A673 (cell line): ENCODE measurements at regions not wholly inside any gene's neighbourhood (a gene's known extent, or its start where the extent isn't known, plus 50 kb on each side); places are given as distances from the start of the nearest gene placed in this dataset.

Experiments
- BruUV-seq: library from RNA; stranded (reverse); fragments of 400-500 nt; replicated peaks from 2 replicates; lab custom pipeline; 2021; lab: Mats Ljungman, UMichigan
- CTCF ChIA-PET: fragments of 300-600 bp; sonication (Branson Sonifier 250); formaldehyde crosslinking; loops from one replicate; lab custom pipeline; 2022; ENCODE audit warnings: antibody characterized with exemption; lab: Charles Lee
- POLR2A ChIA-PET: fragments of 300-600 bp; sonication (Branson Sonifier 250); formaldehyde crosslinking; loops from one replicate; lab custom pipeline; 2022; ENCODE audit warnings: antibody characterized with exemption; ENCODE audit not compliant: low non-redundant PET; lab: Charles Lee
- DNase-seq: peaks from one replicate; pipeline ENCODE4 v3.0.0-alpha.2; 2015; ENCODE audit warnings: low spot score
- H3K27ac ChIP-seq: fragments of 200-600 bp; sonication (generic); 2 replicates; pipeline ENCODE4 v1.5.1; 2016; ENCODE audit warnings: mixed run types, low read depth, mild to moderate bottlenecking, mixed read lengths, antibody characterized with exemption, low read length; ENCODE audit not compliant: poor library complexity, severe bottlenecking
- H3K27me3 ChIP-seq: fragments of 200-600 bp; sonication (generic); replicated peaks from 2 replicates; pipeline ENCODE4 v1.6.1; 2017; ENCODE audit warnings: mixed run types, low read depth, mild to moderate bottlenecking, mixed read lengths, antibody characterized with exemption, low read length; ENCODE audit not compliant: insufficient read depth, poor library complexity
- H3K36me3 ChIP-seq: fragments of 200-600 bp; sonication (generic); 2 replicates; pipeline ENCODE4 v1.6.1; 2016; ENCODE audit warnings: mixed run types, mild to moderate bottlenecking, mixed read lengths, antibody characterized with exemption, low read length; ENCODE audit not compliant: insufficient read depth, poor library complexity, severe bottlenecking
- H3K4me1 ChIP-seq: fragments of 200-600 bp; sonication (generic); 2 replicates; pipeline ENCODE4 v1.6.1; 2017; ENCODE audit warnings: mixed run types, mild to moderate bottlenecking, mixed read lengths, antibody characterized with exemption, low read length; ENCODE audit not compliant: insufficient read depth, poor library complexity, severe bottlenecking
- H3K4me3 ChIP-seq: fragments of 200-600 bp; sonication (generic); 2 replicates; pipeline ENCODE4 v1.5.1; 2016; ENCODE audit warnings: low read depth, mixed run types, mild to moderate bottlenecking, mixed read lengths, low read length; ENCODE audit not compliant: poor library complexity, severe bottlenecking
- H3K9me3 ChIP-seq: fragments of 200-600 bp; sonication (generic); 2 replicates; pipeline ENCODE4 v1.6.1; 2016; ENCODE audit warnings: mixed run types, low read depth, mild to moderate bottlenecking, mixed read lengths, antibody characterized with exemption, low read length; ENCODE audit not compliant: poor library complexity, severe bottlenecking
- EZH2 ChIP-seq: fragments of 200-600 bp; sonication (generic); IDR thresholded peaks from 2 replicates; pipeline ENCODE4 v1.6.1; 2017; ENCODE audit warnings: borderline replicate concordance, low read depth, mild to moderate bottlenecking, mixed read lengths, antibody characterized with exemption, low read length; ENCODE audit not compliant: poor library complexity, severe bottlenecking
- intact Hi-C: fragments of 100-400 bp; cut with micrococcal nuclease; formaldehyde crosslinking; loops from one replicate; pipeline ENCODE4 v1.10.0; 2022; ENCODE audit not compliant: unreplicated experiment
- TF ChIP-seq, protein P1 (sequence below): fragments of 300-800, 200-600 bp; sonication (generic); conservative IDR thresholded peaks from 2 replicates; pipeline ENCODE4 v1.5.1; 2017; ENCODE audit warnings: low read depth, mild to moderate bottlenecking, antibody characterized with exemption, low read length, moderate library complexity, mixed read lengths

DNA sequence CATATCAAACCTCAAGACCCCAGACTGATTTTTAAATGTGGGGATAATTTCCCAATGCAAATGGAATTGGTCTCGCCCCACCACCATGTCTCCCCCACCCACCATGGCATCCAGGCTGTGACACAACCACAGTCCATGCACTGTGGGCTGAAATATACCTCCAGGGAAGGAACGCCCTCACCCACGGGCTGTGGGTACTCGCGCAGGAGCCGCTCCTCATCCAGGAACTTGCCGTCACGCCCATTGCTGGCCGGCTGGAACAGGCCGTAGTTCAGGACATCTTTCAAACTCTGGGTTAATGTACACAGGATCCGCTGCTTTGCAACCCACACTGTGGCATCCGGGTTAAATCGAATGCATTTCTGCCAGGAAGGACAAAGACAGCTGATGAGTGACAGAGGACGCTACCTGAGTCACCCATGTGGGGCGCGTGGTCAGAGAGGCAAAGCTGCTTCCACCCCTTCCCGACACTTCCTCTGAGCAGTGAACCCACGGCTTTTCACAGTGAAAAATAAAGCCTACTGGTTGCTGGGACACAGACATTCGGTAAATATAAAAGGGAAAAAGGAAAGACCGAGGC is 133.6 kb downstream of the SHANK2 start:
- ChIA-PET CTCF (no interaction called here), POLR2A (no interaction called here)
- BruUV-seq, result no TSS peak
- Histone ChIP-seq H3K27me3 (peaks cover under 1% of the 10 kb centered on the region), H3K27ac (no peak overlapping the region), H3K36me3 (no peaks in the 10 kb centered on the region), H3K4me1 (no peaks in the 10 kb centered on the region), H3K9me3 (no peaks in the 10 kb centered on the region), H3K4me3 (no peak overlapping the region)
- intact Hi-C loops, result no loop called here
- TF ChIP-seq, protein P1, sequence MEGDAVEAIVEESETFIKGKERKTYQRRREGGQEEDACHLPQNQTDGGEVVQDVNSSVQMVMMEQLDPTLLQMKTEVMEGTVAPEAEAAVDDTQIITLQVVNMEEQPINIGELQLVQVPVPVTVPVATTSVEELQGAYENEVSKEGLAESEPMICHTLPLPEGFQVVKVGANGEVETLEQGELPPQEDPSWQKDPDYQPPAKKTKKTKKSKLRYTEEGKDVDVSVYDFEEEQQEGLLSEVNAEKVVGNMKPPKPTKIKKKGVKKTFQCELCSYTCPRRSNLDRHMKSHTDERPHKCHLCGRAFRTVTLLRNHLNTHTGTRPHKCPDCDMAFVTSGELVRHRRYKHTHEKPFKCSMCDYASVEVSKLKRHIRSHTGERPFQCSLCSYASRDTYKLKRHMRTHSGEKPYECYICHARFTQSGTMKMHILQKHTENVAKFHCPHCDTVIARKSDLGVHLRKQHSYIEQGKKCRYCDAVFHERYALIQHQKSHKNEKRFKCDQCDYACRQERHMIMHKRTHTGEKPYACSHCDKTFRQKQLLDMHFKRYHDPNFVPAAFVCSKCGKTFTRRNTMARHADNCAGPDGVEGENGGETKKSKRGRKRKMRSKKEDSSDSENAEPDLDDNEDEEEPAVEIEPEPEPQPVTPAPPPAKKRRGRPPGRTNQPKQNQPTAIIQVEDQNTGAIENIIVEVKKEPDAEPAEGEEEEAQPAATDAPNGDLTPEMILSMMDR, result no peak
- no peak for TF ChIP-seq EZH2
- no peak for DNase-seq

DNA sequence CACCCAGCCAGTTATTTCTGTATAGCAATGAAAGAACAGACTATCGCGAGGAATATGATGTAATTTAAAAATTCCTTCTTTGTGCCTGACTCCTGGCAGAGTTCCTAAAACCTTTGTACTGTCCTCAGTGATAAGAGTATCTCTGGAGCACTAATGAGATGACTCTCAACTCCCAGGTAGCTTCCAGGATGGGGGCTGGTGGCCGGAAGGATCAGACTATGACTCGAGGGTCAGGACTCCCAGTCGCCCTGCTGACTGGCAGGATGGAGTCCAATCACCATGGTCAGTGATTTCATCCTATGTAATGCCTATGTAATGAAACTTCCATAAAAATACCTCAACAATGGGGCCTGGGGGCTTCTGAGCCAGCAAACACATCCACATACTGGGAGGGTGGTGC is 135.1 kb downstream of the SHANK2 start:
- Histone ChIP-seq H3K9me3 (no peaks in the 10 kb centered on the region), H3K27me3 (peaks cover 9% of the 10 kb centered on the region), H3K36me3 (no peaks in the 10 kb centered on the region), H3K4me1 (no peaks in the 10 kb centered on the region), H3K4me3 (no peak overlapping the region), H3K27ac (no peak overlapping the region)
- BruUV-seq, result no TSS peak
- DNase-seq, result no peak
- intact Hi-C loops, result no loop called here
- CTCF ChIA-PET, result no interaction called here
- no peak for TF ChIP-seq EZH2
- TF ChIP-seq, protein P1, result no peak
- POLR2A ChIA-PET, result no interaction called here

DNA sequence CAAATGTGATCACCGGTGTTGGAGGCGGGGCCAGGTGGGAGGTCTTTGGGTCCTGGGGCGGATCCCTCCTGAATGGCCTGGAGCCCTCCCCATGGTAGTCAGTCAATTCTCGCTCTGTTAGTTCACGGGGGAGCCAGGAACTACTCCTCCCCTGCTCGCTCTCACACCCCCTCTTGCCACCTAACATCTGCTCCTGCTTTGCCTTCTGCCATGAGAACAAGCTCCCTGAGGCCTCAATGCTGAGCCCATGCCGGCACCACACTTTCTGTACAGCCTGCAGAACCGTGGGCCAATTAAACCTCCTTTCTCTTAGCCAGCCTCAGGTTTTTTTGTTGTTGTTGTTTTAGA is 135.7 kb downstream of the SHANK2 start:
- BruUV-seq, result no TSS peak
- Histone ChIP-seq H3K4me3 (no peak overlapping the region), H3K36me3 (no peaks in the 10 kb centered on the region), H3K9me3 (no peaks in the 10 kb centered on the region), H3K4me1 (no peaks in the 10 kb centered on the region), H3K27ac (no peak overlapping the region), H3K27me3 (peaks cover 9% of the 10 kb centered on the region)
- DNase-seq, result no peak
- ChIA-PET CTCF (no interaction called here), POLR2A (no interaction called here)
- TF ChIP-seq EZH2, result no peak
- TF ChIP-seq, protein P1, result no peak
- intact Hi-C loops, result no loop called here
